OCI-LY7 (cell line): ENCODE measurements at regions not wholly inside any gene's neighbourhood (a gene's known extent, or its start where the extent isn't known, plus 50 kb on each side); places are given as distances from the start of the nearest gene placed in this dataset.

Source experiments
- BruUV-seq: library from RNA; stranded (reverse); fragments of 400-500 nt; replicated peaks from 2 replicates; lab custom pipeline; 2021; lab: Mats Ljungman, UMichigan
- CTCF ChIA-PET: fragments of 300-600 bp; sonication (Branson Sonifier 250); formaldehyde crosslinking; loops from one replicate; lab custom pipeline; 2022; ENCODE audit warnings: antibody characterized with exemption; ENCODE audit not compliant: unreplicated experiment; lab: Charles Lee
- POLR2A ChIA-PET: fragments of 300-600 bp; sonication (Branson Sonifier 250); formaldehyde crosslinking; loops from one replicate; lab custom pipeline; 2022; ENCODE audit warnings: antibody characterized with exemption; lab: Charles Lee
- DNase-seq: peaks from one replicate; pipeline ENCODE4 v3.0.0-alpha.2; 2015; ENCODE audit warnings: low spot score
- H2AFZ ChIP-seq: fragments of 200-600 bp; sonication (generic), shearing (Covaris generic); 2 replicates; pipeline ENCODE4 v1.6.1; 2014; ENCODE audit warnings: mild to moderate bottlenecking, antibody characterized with exemption, low read length, moderate library complexity
- H3K27ac ChIP-seq: fragments of 200-600 bp; sonication (generic); 2 replicates; pipeline ENCODE4 v1.5.1; 2014; ENCODE audit warnings: mixed run types, low read depth, mild to moderate bottlenecking, moderate library complexity, low read length, inconsistent platforms; ENCODE audit not compliant: poor library complexity, severe bottlenecking
- H3K36me3 ChIP-seq: fragments of 200-600 bp; sonication (generic); 2 replicates; pipeline ENCODE4 v1.6.1; 2014; ENCODE audit warnings: mild to moderate bottlenecking, antibody characterized with exemption, low read length, moderate library complexity, mixed read lengths; ENCODE audit not compliant: insufficient read depth
- H3K4me1 ChIP-seq: fragments of 200-600 bp; sonication (generic); 2 replicates; pipeline ENCODE4 v1.5.1; 2014; ENCODE audit warnings: mild to moderate bottlenecking, low read length; ENCODE audit not compliant: insufficient read depth, poor library complexity, severe bottlenecking
- H3K4me2 ChIP-seq: fragments of 200-600 bp; sonication (generic); 2 replicates; pipeline ENCODE4 v1.6.1; 2014; ENCODE audit warnings: mild to moderate bottlenecking, low read length
- H3K4me3 ChIP-seq: fragments of 200-600 bp; sonication (generic); 2 replicates; pipeline ENCODE4 v1.5.1; 2014; ENCODE audit warnings: mild to moderate bottlenecking, low read depth, low read length; ENCODE audit not compliant: poor library complexity, severe bottlenecking
- H3K79me2 ChIP-seq: fragments of 200-600 bp; sonication (generic); 2 replicates; pipeline ENCODE4 v1.6.1; 2016; ENCODE audit warnings: low read depth, mild to moderate bottlenecking, low read length, moderate library complexity, mixed read lengths; ENCODE audit not compliant: insufficient read depth
- H3K9me2 ChIP-seq: fragments of 200-600 bp; sonication (generic); 2 replicates; pipeline ENCODE4 v1.6.1; 2016; ENCODE audit warnings: mild to moderate bottlenecking, low read length, mixed read lengths; ENCODE audit not compliant: insufficient read depth
- H3K9me3 ChIP-seq: fragments of 200-600 bp; sonication (generic); 2 replicates; pipeline ENCODE4 v1.6.1; 2014; ENCODE audit warnings: mild to moderate bottlenecking, mixed run types, low read length, mixed read lengths
- H4K20me1 ChIP-seq: fragments of 200-600 bp; sonication (generic); 2 replicates; pipeline ENCODE4 v1.6.1; 2014; ENCODE audit warnings: mild to moderate bottlenecking, antibody characterized with exemption, low read length, moderate library complexity, mixed read lengths; ENCODE audit not compliant: insufficient read depth
- EZH2phosphoT487 ChIP-seq: fragments of 200-600 bp; sonication (generic); IDR thresholded peaks from 2 replicates; pipeline ENCODE4 v1.6.1; 2018; ENCODE audit warnings: low read depth, borderline replicate concordance, mild to moderate bottlenecking, mixed run types, antibody characterized with exemption, low read length, moderate library complexity, mixed read lengths
- intact Hi-C: fragments of 100-400 bp; cut with micrococcal nuclease; formaldehyde crosslinking; loops from one replicate; pipeline ENCODE4 v1.10.0; 2022; ENCODE audit not compliant: unreplicated experiment
- TF ChIP-seq, protein P1 (sequence below): fragments of 200-600 bp; sonication (generic); conservative IDR thresholded peaks from 2 replicates; pipeline ENCODE4 v1.5.1; 2014; ENCODE audit warnings: mild to moderate bottlenecking, antibody characterized with exemption, low read length, moderate library complexity, mixed read lengths

DNA sequence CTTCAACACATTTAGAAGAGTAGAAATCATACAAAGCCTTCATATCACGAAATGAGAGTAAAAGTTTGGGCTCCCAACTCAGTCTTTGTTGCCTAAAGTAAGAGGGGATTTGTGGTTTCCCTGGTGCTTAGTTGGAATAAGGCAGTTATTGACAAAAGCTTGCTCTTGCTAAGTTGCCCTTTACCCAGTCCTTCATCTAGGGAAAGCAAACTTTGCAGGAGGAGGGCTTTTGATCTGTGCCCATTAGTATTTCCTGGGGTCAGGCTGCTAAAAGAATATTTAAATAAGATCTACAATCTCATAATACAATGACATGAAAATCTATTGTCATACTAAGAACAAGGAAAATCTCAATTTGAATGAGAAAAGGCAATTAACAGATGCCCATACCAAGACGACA is 84.1 kb upstream of the ACO1 start:
- no peak for DNase-seq
- CTCF ChIA-PET = no interaction called here
- H3K4me1 ChIP-seq = no peaks in the 10 kb centered on the region
- H3K79me2 ChIP-seq = no peaks in the 10 kb centered on the region
- TF ChIP-seq, protein P1, sequence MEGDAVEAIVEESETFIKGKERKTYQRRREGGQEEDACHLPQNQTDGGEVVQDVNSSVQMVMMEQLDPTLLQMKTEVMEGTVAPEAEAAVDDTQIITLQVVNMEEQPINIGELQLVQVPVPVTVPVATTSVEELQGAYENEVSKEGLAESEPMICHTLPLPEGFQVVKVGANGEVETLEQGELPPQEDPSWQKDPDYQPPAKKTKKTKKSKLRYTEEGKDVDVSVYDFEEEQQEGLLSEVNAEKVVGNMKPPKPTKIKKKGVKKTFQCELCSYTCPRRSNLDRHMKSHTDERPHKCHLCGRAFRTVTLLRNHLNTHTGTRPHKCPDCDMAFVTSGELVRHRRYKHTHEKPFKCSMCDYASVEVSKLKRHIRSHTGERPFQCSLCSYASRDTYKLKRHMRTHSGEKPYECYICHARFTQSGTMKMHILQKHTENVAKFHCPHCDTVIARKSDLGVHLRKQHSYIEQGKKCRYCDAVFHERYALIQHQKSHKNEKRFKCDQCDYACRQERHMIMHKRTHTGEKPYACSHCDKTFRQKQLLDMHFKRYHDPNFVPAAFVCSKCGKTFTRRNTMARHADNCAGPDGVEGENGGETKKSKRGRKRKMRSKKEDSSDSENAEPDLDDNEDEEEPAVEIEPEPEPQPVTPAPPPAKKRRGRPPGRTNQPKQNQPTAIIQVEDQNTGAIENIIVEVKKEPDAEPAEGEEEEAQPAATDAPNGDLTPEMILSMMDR = no peak
- no peak for TF ChIP-seq EZH2phosphoT487
- H3K4me2 ChIP-seq = no peak overlapping the region
- H2AFZ ChIP-seq = no peak overlapping the region
- no TSS peak for BruUV-seq
- no peak overlapping the region for H3K27ac ChIP-seq
- no peaks in the 10 kb centered on the region for H3K9me2 ChIP-seq
- H3K36me3 ChIP-seq = no peaks in the 10 kb centered on the region
- H3K9me3 ChIP-seq = no peaks in the 10 kb centered on the region
- POLR2A ChIA-PET = no interaction called here
- no peak overlapping the region for H3K4me3 ChIP-seq
- no peaks in the 10 kb centered on the region for H4K20me1 ChIP-seq
- intact Hi-C loops = no loop called here

DNA sequence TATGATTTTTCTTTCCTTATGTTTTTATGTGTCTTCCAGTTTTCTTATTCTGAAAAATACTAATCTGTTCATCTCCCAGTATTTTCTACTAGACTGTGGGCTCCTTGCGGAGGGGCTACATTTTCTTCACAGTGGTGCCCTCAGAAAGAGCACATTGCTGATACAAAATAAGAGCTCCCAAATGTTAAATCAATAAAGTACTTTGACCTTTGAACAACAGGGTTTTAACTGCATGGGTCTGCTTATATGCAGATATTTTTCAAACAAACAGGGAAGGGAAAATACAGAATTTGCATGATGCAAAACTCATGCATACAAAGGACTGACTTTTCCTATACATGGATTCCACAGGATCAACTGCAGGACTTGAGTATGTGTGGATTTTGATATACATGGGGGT is 79.9 kb upstream of the ACO1 start:
- POLR2A ChIA-PET = no interaction called here
- no peak for DNase-seq
- Histone ChIP-seq H3K36me3 (no peaks in the 10 kb centered on the region), H3K9me3 (no peaks in the 10 kb centered on the region), H3K27ac (no peak overlapping the region), H3K9me2 (no peaks in the 10 kb centered on the region), H2AFZ (no peak overlapping the region), H3K4me3 (no peak overlapping the region), H3K4me2 (no peak overlapping the region), H3K79me2 (no peaks in the 10 kb centered on the region), H4K20me1 (no peaks in the 10 kb centered on the region), H3K4me1 (no peaks in the 10 kb centered on the region)
- CTCF ChIA-PET = no interaction called here
- no TSS peak for BruUV-seq
- TF ChIP-seq, protein P1 = no peak
- TF ChIP-seq EZH2phosphoT487 = no peak
- intact Hi-C loops = no loop called here

DNA sequence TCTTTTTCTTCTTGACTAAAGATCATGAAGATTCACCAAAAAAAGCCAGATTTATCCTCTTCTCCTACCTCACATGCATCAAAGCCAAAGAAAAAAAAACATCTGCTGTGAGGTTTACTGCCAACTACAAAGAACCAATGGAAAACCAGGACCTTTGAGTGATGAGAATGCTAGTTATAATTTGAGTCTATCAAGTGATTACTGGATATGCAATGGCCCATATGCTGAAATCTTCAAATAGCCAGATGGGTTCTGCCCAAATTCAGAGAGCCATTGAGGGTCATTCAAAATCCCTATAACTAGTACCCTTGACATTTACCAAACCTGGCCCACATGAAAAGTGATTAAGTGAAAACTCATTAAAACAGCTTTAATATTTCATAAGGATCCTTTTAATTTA is 78.4 kb upstream of the ACO1 start:
- Histone ChIP-seq H3K36me3 (no peaks in the 10 kb centered on the region), H4K20me1 (no peaks in the 10 kb centered on the region), H3K27ac (no peak overlapping the region), H3K4me3 (no peak overlapping the region), H3K4me2 (no peak overlapping the region), H2AFZ (no peak overlapping the region), H3K9me3 (no peaks in the 10 kb centered on the region), H3K79me2 (no peaks in the 10 kb centered on the region), H3K9me2 (no peaks in the 10 kb centered on the region), H3K4me1 (no peaks in the 10 kb centered on the region)
- intact Hi-C loops = no loop called here
- ChIA-PET CTCF (no interaction called here), POLR2A (no interaction called here)
- no TSS peak for BruUV-seq
- TF ChIP-seq, protein P1 = no peak
- TF ChIP-seq EZH2phosphoT487 = no peak
- DNase-seq = no peak
